CD4-positive, alpha-beta memory T cell (primary cell): ENCODE measurements at regions not wholly inside any gene's neighbourhood (a gene's known extent, or its start where the extent isn't known, plus 50 kb on each side); places are given as distances from the start of the nearest gene placed in this dataset.

Experiments used
- CTCF ChIA-PET: fragments of 350-600 bp; sonication (Branson Sonifier 250); formaldehyde crosslinking; loops from one replicate; lab custom pipeline; 2021; ENCODE audit warnings: inconsistent platforms; ENCODE audit not compliant: partially characterized antibody; lab: Charles Lee
- POLR2A ChIA-PET: fragments of 350-600 bp; sonication (Branson Sonifier 250); formaldehyde crosslinking; loops from one replicate; lab custom pipeline; 2021; ENCODE audit not compliant: partially characterized antibody; lab: Charles Lee
- DNase-seq, 5 donors: peaks; one replicate each; pipeline versions ENCODE4 v3.0.0 to v3.0.0-alpha.2; 2020 to 2022; ENCODE audit warnings: mixed read lengths in 1 of 5
- H3K27ac ChIP-seq: one replicate; pipeline ENCODE4 v1.7.0; 2013; ENCODE audit warnings: low read depth, low read length
- H3K27me3 ChIP-seq: 2 replicates; pipeline ENCODE4 v1.7.0; 2013; ENCODE audit warnings: mild to moderate bottlenecking, low read length, moderate library complexity; ENCODE audit not compliant: insufficient read depth
- H3K36me3 ChIP-seq: 2 replicates; pipeline ENCODE4 v1.7.0; 2013; ENCODE audit warnings: mild to moderate bottlenecking, low read length, moderate library complexity; ENCODE audit not compliant: insufficient read depth
- H3K4me1 ChIP-seq: 2 replicates; pipeline ENCODE4 v1.7.0; 2013; ENCODE audit warnings: mild to moderate bottlenecking, low read length, moderate library complexity; ENCODE audit not compliant: insufficient read depth
- H3K4me3 ChIP-seq, 2 donors: one replicate each; pipeline ENCODE4 v1.7.0; 2013; ENCODE audit warnings: low read length in 2 of 2, mild to moderate bottlenecking in 1 of 2
- H3K9me3 ChIP-seq, 2 donors: one replicate each; pipeline ENCODE4 v1.7.0; 2013; ENCODE audit warnings: low read length in 2 of 2, control low read depth in 1 of 2; ENCODE audit not compliant: control insufficient read depth in 1 of 2
- H3K27ac Mint-ChIP-seq, 7 donors: one replicate each; pipeline ENCODE4 v1.8.0; 2020 to 2021; ENCODE audit warnings: mixed read lengths in 7 of 7, mild to moderate bottlenecking in 6 of 7, inconsistent platforms in 3 of 7, moderate library complexity in 3 of 7
- H3K27me3 Mint-ChIP-seq, 2 donors: one replicate each; pipeline ENCODE4 v1.8.0; 2020 to 2021; ENCODE audit warnings: mixed read lengths in 2 of 2
- H3K36me3 Mint-ChIP-seq, 2 donors: one replicate each; pipeline ENCODE4 v1.8.0; 2020 to 2021; ENCODE audit warnings: mixed read lengths in 2 of 2, inconsistent platforms in 1 of 2, mild to moderate bottlenecking in 1 of 2
- H3K4me1 Mint-ChIP-seq, 4 donors: one replicate each; pipeline ENCODE4 v1.8.0; 2020 to 2021; ENCODE audit warnings: mixed read lengths in 4 of 4, mild to moderate bottlenecking in 1 of 4
- H3K4me3 Mint-ChIP-seq, 8 donors: one replicate each; pipeline ENCODE4 v1.8.0; 2020 to 2021; ENCODE audit warnings: mixed read lengths in 8 of 8, mild to moderate bottlenecking in 7 of 8, moderate library complexity in 6 of 8, inconsistent platforms in 3 of 8
- H3K9me3 Mint-ChIP-seq, 8 donors: one replicate each; pipeline ENCODE4 v1.8.0; 2020 to 2021; ENCODE audit warnings: mixed read lengths in 8 of 8, mild to moderate bottlenecking in 5 of 8, inconsistent platforms in 3 of 8, moderate library complexity in 1 of 8
- intact Hi-C: fragments of 100-400 bp; cut with micrococcal nuclease; formaldehyde crosslinking; loops from one replicate; pipeline ENCODE4 v1.15.1; 2023

DNA sequence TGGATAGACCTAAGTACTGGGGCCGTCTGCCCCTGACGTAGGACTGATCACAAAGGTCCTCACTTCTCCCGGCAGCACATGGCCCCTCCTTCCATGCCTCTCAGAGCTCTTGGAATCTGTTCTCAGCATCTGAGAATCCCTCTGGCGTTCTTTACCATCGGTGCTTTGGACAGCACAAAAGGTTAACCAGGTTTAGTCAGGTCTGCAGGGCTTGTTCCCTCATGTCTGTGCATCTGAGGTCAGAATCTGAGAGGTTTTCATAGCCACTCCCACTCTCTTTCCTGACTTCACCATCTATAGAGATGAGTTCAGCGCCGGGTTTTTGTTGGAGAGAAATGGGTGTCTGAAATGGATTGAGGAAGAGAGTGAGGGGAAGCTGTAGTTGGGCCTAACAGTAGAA lies 130.0 kb upstream of the ARHGAP5 start:
- no peak overlapping the region for H3K27ac ChIP-seq
- no peaks in the 10 kb centered on the region for H3K9me3 ChIP-seq
- Mint-ChIP-seq H3K9me3 (no peaks in the 10 kb centered on the region), H3K4me1 (peaks cover 35 to 59% (median 45%) of the 10 kb centered on the region in 4 donors), H3K36me3 (no peaks in the 10 kb centered on the region), H3K27ac (peak overlapping the region; percentile 2 to 95 (median 73)), H3K27me3 (no peaks in the 10 kb centered on the region), H3K4me3 (peak overlapping the region in 3 of 8 donors; percentile 11 to 33 (median 31))
- ChIA-PET POLR2A (no interaction called here), CTCF (no interaction called here)
- no peaks in the 10 kb centered on the region for H3K36me3 ChIP-seq
- peaks cover 52% of the 10 kb centered on the region for H3K4me1 ChIP-seq
- intact Hi-C loops: no loop called here
- H3K27me3 ChIP-seq: no peaks in the 10 kb centered on the region
- H3K4me3 ChIP-seq: no peak overlapping the region
- peak in 1 of 5 donors; percentile 3 for DNase-seq

DNA sequence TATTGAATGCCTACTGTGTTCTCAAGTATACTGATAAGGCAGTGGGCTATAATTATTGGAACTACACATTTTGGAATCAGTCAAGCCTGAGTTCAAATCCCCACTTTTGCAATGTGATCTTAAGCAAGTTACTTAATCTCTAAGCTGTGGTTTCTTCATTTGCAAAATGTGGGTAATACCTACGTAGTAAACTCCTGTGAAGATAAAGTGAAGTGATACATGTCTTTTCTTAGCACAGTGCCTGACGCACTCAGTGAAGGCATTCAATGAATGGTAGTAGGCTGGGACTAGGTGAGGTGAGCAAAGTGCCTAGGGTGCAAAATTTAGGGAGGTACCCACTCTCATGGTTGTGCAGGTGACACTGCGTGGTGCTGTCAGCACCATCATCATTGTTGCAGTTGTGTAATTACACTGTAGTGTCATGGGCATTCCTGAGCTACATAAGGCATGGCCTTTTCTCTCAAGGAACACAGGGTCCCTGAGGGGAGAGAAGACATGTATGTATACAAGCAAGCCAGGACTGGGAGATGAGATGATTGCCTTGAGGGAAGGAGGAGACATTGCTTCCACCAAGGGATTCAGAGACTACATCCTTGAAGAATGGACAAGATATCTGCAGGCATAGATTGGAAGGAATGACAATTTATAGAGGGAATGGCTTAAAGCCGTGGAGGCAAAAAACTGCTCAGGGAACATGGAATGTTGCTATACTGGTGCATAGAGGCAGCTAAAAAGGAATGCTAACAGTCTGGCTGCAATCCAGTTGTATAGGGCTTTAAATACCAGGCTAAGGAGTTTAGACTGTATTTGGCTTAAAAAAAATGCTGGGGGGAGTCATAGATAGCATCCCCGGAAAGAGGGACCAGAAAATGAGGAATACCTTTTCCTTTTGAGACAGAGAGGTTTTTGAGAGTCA lies 129.2 kb upstream of the ARHGAP5 start:
- Histone ChIP-seq H3K36me3 (no peaks in the 10 kb centered on the region), H3K27me3 (no peaks in the 10 kb centered on the region), H3K4me3 (no peak overlapping the region), H3K4me1 (peaks cover 52% of the 10 kb centered on the region), H3K9me3 (no peaks in the 10 kb centered on the region), H3K27ac (no peak overlapping the region)
- Mint-ChIP-seq H3K27ac (peak overlapping the region; percentile 2 to 95 (median 73)), H3K4me3 (peak overlapping the region in 2 of 8 donors; percentile 11 to 33), H3K4me1 (peaks cover 35 to 59% (median 44%) of the 10 kb centered on the region in 4 donors), H3K9me3 (no peaks in the 10 kb centered on the region), H3K36me3 (no peaks in the 10 kb centered on the region), H3K27me3 (no peaks in the 10 kb centered on the region)
- intact Hi-C loops: no loop called here
- ChIA-PET CTCF (no interaction called here), POLR2A (no interaction called here)
- peak; percentile 19 to 61 (median 31) for DNase-seq

- H3K9me3 Mint-ChIP-seq: no peaks in the 10 kb centered on the region
- no peaks in the 10 kb centered on the region for H3K27me3 Mint-ChIP-seq
- peak overlapping the region in 3 of 7 donors; percentile 30 to 39 (median 31) for H3K27ac Mint-ChIP-seq
- ChIA-PET CTCF (interaction anchor here (1.1 kb wide), 1 partner anchor 124 kb away, joined by 3 read pairs; no protein-coding TSS in a partner anchor), POLR2A (no interaction called here)
- H3K36me3 Mint-ChIP-seq: no peaks in the 10 kb centered on the region
- intact Hi-C loops: no loop called here
- DNase-seq: no peak
- H3K4me3 Mint-ChIP-seq: no peak overlapping the region
- Histone ChIP-seq H3K36me3 (no peaks in the 10 kb centered on the region), H3K27me3 (no peaks in the 10 kb centered on the region), H3K9me3 (no peaks in the 10 kb centered on the region), H3K4me3 (no peak overlapping the region), H3K4me1 (peaks cover 37% of the 10 kb centered on the region), H3K27ac (no peak overlapping the region)
- H3K4me1 Mint-ChIP-seq: peaks cover 22 to 44% (median 33%) of the 10 kb centered on the region in 4 donors
These were observed 127.4 kb upstream of the ARHGAP5 start for GRCh38 chr14:31949709-31950108.

DNA sequence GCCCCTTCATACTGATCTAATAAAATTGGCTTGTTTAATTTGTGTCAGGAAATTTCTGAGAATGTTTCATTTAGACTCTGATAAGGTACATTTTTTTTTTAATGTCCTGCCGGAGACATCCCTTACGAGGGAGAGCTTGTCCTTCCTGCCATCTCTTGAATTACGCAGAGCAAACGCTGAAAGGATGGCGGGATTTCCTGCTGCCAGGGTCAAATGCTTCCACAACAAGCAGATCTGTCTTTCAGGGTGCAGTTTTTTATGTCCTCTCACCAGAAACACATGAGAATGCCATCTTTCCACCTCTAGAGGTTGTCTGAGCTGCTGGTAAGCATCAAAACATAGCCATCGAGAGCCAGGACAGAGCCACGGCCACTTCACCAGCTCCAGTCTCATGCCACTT lies 126.8 kb upstream of the ARHGAP5 start:
- intact Hi-C loops: no loop called here
- DNase-seq: no peak
- Histone ChIP-seq H3K27ac (no peak overlapping the region), H3K9me3 (no peaks in the 10 kb centered on the region), H3K36me3 (no peaks in the 10 kb centered on the region), H3K4me1 (peaks cover 31% of the 10 kb centered on the region), H3K4me3 (no peak overlapping the region), H3K27me3 (no peaks in the 10 kb centered on the region)
- POLR2A ChIA-PET: no interaction called here
- CTCF ChIA-PET: interaction anchor here (1.1 to 1.8 kb wide), 2 partner anchors 15 to 123 kb away, joined by 3 to 4 read pairs; no protein-coding TSS in a partner anchor
- Mint-ChIP-seq H3K27me3 (no peaks in the 10 kb centered on the region), H3K4me1 (peaks cover 17 to 38% (median 27%) of the 10 kb centered on the region in 4 donors), H3K27ac (peak overlapping the region in 3 of 7 donors; percentile 39 to 56 (median 50)), H3K36me3 (no peaks in the 10 kb centered on the region), H3K4me3 (no peak overlapping the region), H3K9me3 (no peaks in the 10 kb centered on the region)

GRCh38 chr14:31950764-31951637 lies 126.1 kb upstream of the ARHGAP5 start:
- H3K36me3 ChIP-seq: no peaks in the 10 kb centered on the region
- DNase-seq: no peak
- H3K27me3 ChIP-seq: no peaks in the 10 kb centered on the region
- Mint-ChIP-seq H3K36me3 (no peaks in the 10 kb centered on the region), H3K27ac (peak overlapping the region in 2 of 7 donors; percentile 50 to 56), H3K4me1 (peaks cover 15 to 31% (median 23%) of the 10 kb centered on the region in 4 donors), H3K4me3 (no peak overlapping the region), H3K27me3 (no peaks in the 10 kb centered on the region), H3K9me3 (no peaks in the 10 kb centered on the region)
- H3K4me1 ChIP-seq: peaks cover 24% of the 10 kb centered on the region
- no peak overlapping the region for H3K4me3 ChIP-seq
- CTCF ChIA-PET: interaction anchor here (1.1 to 1.8 kb wide), 2 partner anchors 9 to 16 kb away, joined by 3 to 4 read pairs; no protein-coding TSS in a partner anchor
- POLR2A ChIA-PET: no interaction called here
- intact Hi-C loops: no loop called here
- H3K9me3 ChIP-seq: no peaks in the 10 kb centered on the region
- H3K27ac ChIP-seq: no peak overlapping the region

GRCh38 chr14:31951638-31951964 lies 125.5 kb upstream of the ARHGAP5 start:
- peaks cover 18% of the 10 kb centered on the region for H3K4me1 ChIP-seq
- POLR2A ChIA-PET: no interaction called here
- H3K4me3 ChIP-seq: no peak overlapping the region
- CTCF ChIA-PET: interaction anchor here (1.1 to 1.8 kb wide), 2 partner anchors 10 to 17 kb away, joined by 3 to 4 read pairs; no protein-coding TSS in a partner anchor
- peaks cover 13 to 25% (median 18%) of the 10 kb centered on the region in 4 donors for H3K4me1 Mint-ChIP-seq
- peaks cover 0 to 1% of the 10 kb centered on the region in 2 donors for H3K27me3 Mint-ChIP-seq
- H3K9me3 ChIP-seq: no peaks in the 10 kb centered on the region
- H3K9me3 Mint-ChIP-seq: no peaks in the 10 kb centered on the region
- no peak overlapping the region for H3K27ac ChIP-seq
- H3K36me3 ChIP-seq: no peaks in the 10 kb centered on the region
- no peaks in the 10 kb centered on the region for H3K36me3 Mint-ChIP-seq
- no peak for DNase-seq
- H3K27me3 ChIP-seq: no peaks in the 10 kb centered on the region
- H3K4me3 Mint-ChIP-seq: no peak overlapping the region
- intact Hi-C loops: no loop called here
- peak overlapping the region in 2 of 7 donors; percentile 38 to 51 for H3K27ac Mint-ChIP-seq

DNA sequence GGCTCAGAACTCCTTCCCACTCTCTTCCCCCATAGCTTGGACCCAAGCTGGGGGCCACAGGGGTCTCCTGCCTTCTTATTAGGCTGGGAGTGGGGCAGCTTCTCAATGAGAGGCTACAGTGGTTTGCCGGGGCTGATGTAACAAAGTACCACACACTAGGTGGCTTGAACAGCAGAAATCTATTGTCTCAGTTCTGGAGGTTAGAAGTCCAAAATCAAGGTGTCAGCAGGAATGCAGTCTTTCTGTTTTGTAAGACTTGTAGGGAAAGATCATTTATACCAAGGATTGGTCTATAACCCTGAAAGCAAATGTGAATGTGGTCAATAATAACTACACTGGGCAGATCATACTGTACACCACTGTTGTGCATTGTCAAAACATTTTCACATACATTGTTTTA lies 124.5 kb upstream of the ARHGAP5 start:
- DNase-seq: no peak
- intact Hi-C loops: no loop called here

More for the DNA sequence above, 124.5 kb upstream of the ARHGAP5 start:
- peaks cover 0 to 5% of the 10 kb centered on the region in 2 donors for H3K27me3 Mint-ChIP-seq
- CTCF ChIA-PET: no interaction called here
- no peaks in the 10 kb centered on the region for H3K9me3 ChIP-seq
- no peak overlapping the region for H3K4me3 ChIP-seq
- no peaks in the 10 kb centered on the region for H3K27me3 ChIP-seq
- POLR2A ChIA-PET: no interaction called here
- H3K9me3 Mint-ChIP-seq: no peaks in the 10 kb centered on the region
- no peaks in the 10 kb centered on the region for H3K36me3 ChIP-seq
- no peak overlapping the region for H3K4me3 Mint-ChIP-seq
- peaks cover 8% of the 10 kb centered on the region for H3K4me1 ChIP-seq
- no peak overlapping the region for H3K27ac Mint-ChIP-seq
- peaks cover 7 to 16% (median 9%) of the 10 kb centered on the region in 4 donors for H3K4me1 Mint-ChIP-seq
- H3K36me3 Mint-ChIP-seq: no peaks in the 10 kb centered on the region
- H3K27ac ChIP-seq: no peak overlapping the region
